Stomach smooth muscle (tissue), 2 donors: ENCODE measurements at regions not wholly inside any gene's neighbourhood (a gene's known extent, or its start where the extent isn't known, plus 50 kb on each side); places are given as distances from the start of the nearest gene placed in this dataset.

Source experiments
- H3K27ac ChIP-seq: one replicate; pipeline ENCODE4 v1.7.0; 2013; ENCODE audit warnings: mild to moderate bottlenecking, low read length, inconsistent platforms
- H3K27me3 ChIP-seq, 2 donors: one replicate each; pipeline ENCODE4 v1.7.0; 2013; ENCODE audit warnings: low read length in 2 of 2; ENCODE audit not compliant: insufficient read depth in 2 of 2, control insufficient read depth in 1 of 2
- H3K36me3 ChIP-seq, 2 donors: one replicate each; pipeline ENCODE4 v1.7.0; 2013; ENCODE audit warnings: low read length in 2 of 2; ENCODE audit not compliant: control insufficient read depth in 2 of 2, insufficient read depth in 2 of 2
- H3K4me1 ChIP-seq: one replicate; pipeline ENCODE4 v1.7.0; 2013; ENCODE audit warnings: low read length; ENCODE audit not compliant: control insufficient read depth, insufficient read depth
- H3K4me3 ChIP-seq, 2 donors: one replicate each; pipeline ENCODE4 v1.7.0; 2013; ENCODE audit warnings: low read length in 2 of 2
- H3K9ac ChIP-seq, 2 donors: one replicate each; pipeline ENCODE4 v1.7.0; 2013; ENCODE audit warnings: low read length in 2 of 2, mild to moderate bottlenecking in 1 of 2
- H3K9me3 ChIP-seq, 2 donors: one replicate each; pipeline ENCODE4 v1.7.0; 2013; ENCODE audit warnings: low read length in 2 of 2; ENCODE audit not compliant: control insufficient read depth in 2 of 2
- donor health status: healthy.
- donor health status: Pancreatic carcinoma.

GRCh38 chr6:105850261-105851112 is 235.6 kb upstream of the PRDM1 start:
- H3K27me3 ChIP-seq = peaks cover 0 to 3% of the 10 kb centered on the region in 2 donors
- H3K27ac ChIP-seq = no peak overlapping the region
- H3K9ac ChIP-seq = no peak overlapping the region
- no peak overlapping the region for H3K4me3 ChIP-seq
- peaks cover 6% of the 10 kb centered on the region for H3K4me1 ChIP-seq
- H3K9me3 ChIP-seq = no peaks in the 10 kb centered on the region
- H3K36me3 ChIP-seq = no peaks in the 10 kb centered on the region

- no peak overlapping the region for H3K27ac ChIP-seq
- H3K4me3 ChIP-seq = no peak overlapping the region
- H3K9ac ChIP-seq = no peak overlapping the region
- H3K36me3 ChIP-seq = no peaks in the 10 kb centered on the region
- H3K9me3 ChIP-seq = no peaks in the 10 kb centered on the region
- H3K4me1 ChIP-seq = peaks cover 6% of the 10 kb centered on the region
- peaks cover 0 to 3% of the 10 kb centered on the region in 2 donors for H3K27me3 ChIP-seq
Measured at GRCh38 chr6:105849746-105850145, 236.4 kb upstream of the PRDM1 start.

DNA sequence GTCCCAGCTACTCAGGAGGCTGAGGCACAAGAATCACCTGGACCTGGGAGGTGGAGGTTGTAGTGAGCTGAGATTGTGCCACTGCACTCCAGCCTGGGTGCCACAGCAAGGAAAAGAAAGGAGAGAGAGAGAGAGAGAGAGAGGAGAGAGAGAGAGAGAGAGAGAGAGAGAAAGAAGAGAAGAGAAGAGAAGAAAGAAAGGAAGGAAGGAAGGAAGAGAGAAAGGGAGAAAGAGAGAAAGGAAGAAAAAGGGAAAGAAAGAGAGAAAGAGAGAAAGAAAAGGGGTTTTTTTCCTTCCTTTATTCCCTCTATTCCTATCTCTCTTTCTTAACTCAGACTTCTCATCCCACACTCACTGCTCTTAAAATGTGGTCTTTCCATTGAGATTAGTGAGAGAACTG is 238.7 kb upstream of the PRDM1 start:
- Histone ChIP-seq H3K9me3 (no peaks in the 10 kb centered on the region), H3K36me3 (no peaks in the 10 kb centered on the region), H3K4me1 (peaks cover 10% of the 10 kb centered on the region), H3K27me3 (peaks cover 0 to 3% of the 10 kb centered on the region in 2 donors), H3K27ac (no peak overlapping the region), H3K9ac (no peak overlapping the region), H3K4me3 (no peak overlapping the region)

GRCh38 chr6:105844275-105844883 is 241.8 kb upstream of the PRDM1 start:
- peaks cover 3% of the 10 kb centered on the region for H3K4me1 ChIP-seq
- H3K27ac ChIP-seq = no peak overlapping the region
- no peaks in the 10 kb centered on the region for H3K36me3 ChIP-seq
- no peak overlapping the region for H3K9ac ChIP-seq
- H3K4me3 ChIP-seq = no peak overlapping the region
- no peaks in the 10 kb centered on the region for H3K27me3 ChIP-seq
- no peaks in the 10 kb centered on the region for H3K9me3 ChIP-seq

- no peak overlapping the region for H3K27ac ChIP-seq
- H3K27me3 ChIP-seq = no peaks in the 10 kb centered on the region
- no peak overlapping the region for H3K9ac ChIP-seq
- no peak overlapping the region for H3K4me3 ChIP-seq
- H3K36me3 ChIP-seq = no peaks in the 10 kb centered on the region
- no peaks in the 10 kb centered on the region for H3K9me3 ChIP-seq
- peaks cover 2% of the 10 kb centered on the region for H3K4me1 ChIP-seq
Measured at GRCh38 chr6:105839266-105839665, 246.9 kb upstream of the PRDM1 start.

DNA sequence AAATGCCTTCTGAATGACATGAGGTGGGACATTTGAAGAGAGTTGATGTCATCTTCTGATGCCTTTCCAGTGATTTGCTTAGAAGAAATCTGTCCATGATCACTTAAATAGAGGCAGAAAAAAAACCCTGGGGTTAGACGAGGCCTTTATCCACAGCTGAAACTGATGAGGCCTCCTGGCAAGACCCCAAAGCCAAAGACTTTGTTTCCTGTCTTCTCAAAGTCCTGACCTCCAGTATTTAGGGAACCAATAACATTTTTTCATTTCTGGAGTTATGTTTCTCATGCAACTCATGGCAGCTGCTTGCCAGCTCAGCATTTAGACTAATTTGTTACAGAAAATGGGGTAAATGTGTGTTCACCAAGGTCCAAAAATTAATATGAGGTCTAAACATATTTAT is 248.0 kb upstream of the PRDM1 start:
- no peaks in the 10 kb centered on the region for H3K9me3 ChIP-seq
- no peaks in the 10 kb centered on the region for H3K36me3 ChIP-seq
- no peak overlapping the region for H3K27ac ChIP-seq
- no peaks in the 10 kb centered on the region for H3K4me1 ChIP-seq
- no peak overlapping the region for H3K9ac ChIP-seq
- H3K27me3 ChIP-seq = no peaks in the 10 kb centered on the region
- no peak overlapping the region for H3K4me3 ChIP-seq

GRCh38 chr6:105836889-105837288 is 249.2 kb upstream of the PRDM1 start:
- Histone ChIP-seq H3K4me1 (no peaks in the 10 kb centered on the region), H3K27me3 (no peaks in the 10 kb centered on the region), H3K9me3 (no peaks in the 10 kb centered on the region), H3K4me3 (no peak overlapping the region), H3K9ac (no peak overlapping the region), H3K36me3 (no peaks in the 10 kb centered on the region), H3K27ac (no peak overlapping the region)

DNA sequence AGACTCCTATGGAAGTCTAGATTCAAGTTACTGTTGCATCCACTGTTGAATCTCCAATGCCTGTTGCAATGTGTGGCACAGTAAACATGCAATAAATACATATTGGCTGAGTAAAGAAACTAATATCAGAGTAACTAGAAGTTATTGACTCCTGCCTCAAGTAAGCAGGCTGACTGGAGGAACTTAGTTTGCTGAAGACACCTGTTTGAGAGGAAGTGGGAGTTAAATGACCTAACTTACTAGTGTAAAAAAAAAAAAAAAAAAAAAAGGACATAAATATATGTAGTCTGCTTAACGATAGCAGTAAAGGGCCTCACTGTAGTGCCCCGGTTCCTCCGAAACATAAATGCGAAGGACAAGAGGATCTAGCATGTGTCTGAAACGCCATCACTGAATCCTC is 249.8 kb upstream of the PRDM1 start:
- no peaks in the 10 kb centered on the region for H3K4me1 ChIP-seq
- H3K27me3 ChIP-seq = no peaks in the 10 kb centered on the region
- H3K4me3 ChIP-seq = no peak overlapping the region
- H3K9me3 ChIP-seq = no peaks in the 10 kb centered on the region
- no peaks in the 10 kb centered on the region for H3K36me3 ChIP-seq
- H3K27ac ChIP-seq = no peak overlapping the region
- H3K9ac ChIP-seq = no peak overlapping the region

DNA sequence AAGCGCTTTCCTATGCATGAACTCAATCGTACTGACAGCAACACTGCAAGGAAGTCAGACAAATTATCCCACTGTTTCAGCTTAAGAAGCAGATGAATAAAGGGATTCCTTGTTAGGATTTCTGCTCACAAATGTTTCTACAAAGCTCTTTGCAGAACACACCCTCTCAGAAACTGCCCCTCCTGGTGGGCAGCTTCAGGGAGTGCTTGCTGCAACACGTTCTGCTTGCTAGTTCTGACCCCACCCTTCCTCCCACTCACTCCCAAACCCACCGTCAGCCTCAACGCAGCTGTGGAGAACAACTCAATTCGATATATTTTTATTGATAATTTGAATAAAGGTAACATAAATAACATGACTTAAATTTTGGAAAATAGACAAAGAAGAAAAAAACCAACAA is 250.8 kb upstream of the PRDM1 start:
- no peak overlapping the region for H3K4me3 ChIP-seq
- no peak overlapping the region for H3K9ac ChIP-seq

GRCh38 chr6:105833959-105834947 is 251.9 kb upstream of the PRDM1 start:
- Histone ChIP-seq H3K27me3 (no peaks in the 10 kb centered on the region), H3K4me3 (no peak overlapping the region), H3K9ac (no peak overlapping the region), H3K36me3 (no peaks in the 10 kb centered on the region), H3K4me1 (no peaks in the 10 kb centered on the region), H3K27ac (no peak overlapping the region), H3K9me3 (no peaks in the 10 kb centered on the region)

More for the DNA sequence above, 250.8 kb upstream of the PRDM1 start:
- Histone ChIP-seq H3K27me3 (no peaks in the 10 kb centered on the region), H3K9me3 (no peaks in the 10 kb centered on the region), H3K36me3 (no peaks in the 10 kb centered on the region), H3K27ac (no peak overlapping the region), H3K4me1 (no peaks in the 10 kb centered on the region)
